ENCODE measurements at regions not wholly inside any gene's neighbourhood (a gene's known extent, or its start where the extent isn't known, plus 50 kb on each side); places are given as distances from the start of the nearest gene placed in this dataset.

DNA sequence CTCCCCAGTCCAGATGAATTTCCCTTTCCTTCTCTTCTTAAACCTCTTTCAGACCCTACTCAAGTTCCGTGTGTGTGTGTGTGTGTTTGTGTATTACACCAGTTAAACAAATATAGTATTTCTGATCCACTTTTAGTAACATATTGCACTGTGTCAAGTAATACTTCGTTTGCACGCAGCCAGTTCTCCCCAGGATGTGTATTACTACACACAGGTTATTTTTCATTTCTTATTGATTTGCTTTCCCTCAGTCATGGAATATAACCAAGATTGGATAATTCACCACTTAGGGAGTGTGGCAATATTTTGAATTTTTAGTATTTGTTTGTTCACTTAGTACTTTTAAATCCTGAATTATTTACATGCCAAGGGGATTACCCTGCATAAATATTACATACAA is 667.0 kb downstream of the NR2F2 start:
- no peaks in the 10 kb centered on the region for H3K27me3 ChIP-seq (replicated peaks)
- in situ Hi-C loops (cut with HindIII; ENCODE audit: low pct_ligation_motif_present, low sequenced_read_pairs) = no loop called here
- DNase-seq = no peak
- H3K4me3 ChIP-seq (ENCODE audit: low read depth, low read length) = no peak overlapping the region
- H3K27ac ChIP-seq = no peak overlapping the region
- H3K36me3 ChIP-seq (replicated peaks) = no peaks in the 10 kb centered on the region
- TF ChIP-seq, protein P1, sequence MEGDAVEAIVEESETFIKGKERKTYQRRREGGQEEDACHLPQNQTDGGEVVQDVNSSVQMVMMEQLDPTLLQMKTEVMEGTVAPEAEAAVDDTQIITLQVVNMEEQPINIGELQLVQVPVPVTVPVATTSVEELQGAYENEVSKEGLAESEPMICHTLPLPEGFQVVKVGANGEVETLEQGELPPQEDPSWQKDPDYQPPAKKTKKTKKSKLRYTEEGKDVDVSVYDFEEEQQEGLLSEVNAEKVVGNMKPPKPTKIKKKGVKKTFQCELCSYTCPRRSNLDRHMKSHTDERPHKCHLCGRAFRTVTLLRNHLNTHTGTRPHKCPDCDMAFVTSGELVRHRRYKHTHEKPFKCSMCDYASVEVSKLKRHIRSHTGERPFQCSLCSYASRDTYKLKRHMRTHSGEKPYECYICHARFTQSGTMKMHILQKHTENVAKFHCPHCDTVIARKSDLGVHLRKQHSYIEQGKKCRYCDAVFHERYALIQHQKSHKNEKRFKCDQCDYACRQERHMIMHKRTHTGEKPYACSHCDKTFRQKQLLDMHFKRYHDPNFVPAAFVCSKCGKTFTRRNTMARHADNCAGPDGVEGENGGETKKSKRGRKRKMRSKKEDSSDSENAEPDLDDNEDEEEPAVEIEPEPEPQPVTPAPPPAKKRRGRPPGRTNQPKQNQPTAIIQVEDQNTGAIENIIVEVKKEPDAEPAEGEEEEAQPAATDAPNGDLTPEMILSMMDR (IDR thresholded peaks at IDR 0.05; ENCODE audit: low read depth, low read length, missing control alignments) = no peak

DNA sequence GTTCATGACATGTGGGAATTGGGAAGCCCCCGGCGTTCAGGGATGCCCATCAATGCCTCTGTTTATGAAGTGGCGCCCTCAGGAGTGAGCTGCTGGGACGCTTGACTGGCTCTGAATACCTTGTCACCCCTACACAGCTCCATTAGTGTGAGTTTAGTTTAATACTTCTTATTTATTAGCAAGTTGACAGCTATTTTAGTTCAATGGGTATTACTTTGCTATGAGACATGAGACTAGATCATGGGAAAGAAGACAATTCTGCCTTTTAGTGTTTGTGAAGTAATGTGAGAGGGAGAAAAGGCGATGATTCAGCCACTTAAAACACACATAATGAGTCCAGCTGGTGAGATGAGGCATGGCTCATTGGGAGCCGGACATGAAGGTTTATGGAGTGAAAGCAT is 678.5 kb downstream of the NR2F2 start:
- no peak overlapping the region for H3K27ac ChIP-seq
- H3K27me3 ChIP-seq (replicated peaks) = no peaks in the 10 kb centered on the region
- no peak overlapping the region for H3K4me3 ChIP-seq (ENCODE audit: low read depth, low read length)
- DNase-seq = no peak
- H3K36me3 ChIP-seq (replicated peaks) = no peaks in the 10 kb centered on the region
- TF ChIP-seq, protein P1 (IDR thresholded peaks at IDR 0.05; ENCODE audit: low read depth, low read length, missing control alignments) = no peak
- in situ Hi-C loops (cut with HindIII; ENCODE audit: low pct_ligation_motif_present, low sequenced_read_pairs) = no loop called here

DNA sequence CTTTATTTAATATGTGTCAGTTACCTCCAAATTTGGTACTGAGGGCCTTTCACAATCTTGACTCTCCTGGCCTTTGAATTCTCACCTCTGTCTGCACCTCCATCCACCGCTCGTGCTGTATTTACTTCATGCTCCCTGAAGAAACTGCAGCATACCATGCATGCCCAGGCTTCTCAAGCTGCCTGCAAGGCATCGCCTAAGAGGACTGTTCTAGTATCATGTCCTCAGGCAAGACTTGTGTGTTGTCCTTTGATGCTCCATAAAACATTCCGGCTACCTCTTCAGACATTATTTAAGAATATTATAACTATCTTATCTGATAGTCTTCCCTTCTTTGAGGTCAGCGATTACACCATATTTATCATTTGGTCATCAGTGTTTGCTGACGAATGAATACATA is 682.5 kb downstream of the NR2F2 start:
- in situ Hi-C loops (cut with HindIII; ENCODE audit: low pct_ligation_motif_present, low sequenced_read_pairs) = no loop called here
- Histone ChIP-seq H3K27me3 (replicated peaks) (no peaks in the 10 kb centered on the region), H3K27ac (no peak overlapping the region), H3K36me3 (replicated peaks) (no peaks in the 10 kb centered on the region), H3K4me3 (ENCODE audit: low read depth, low read length) (no peak overlapping the region)
- no peak for DNase-seq
- TF ChIP-seq, protein P1 (IDR thresholded peaks at IDR 0.05; ENCODE audit: low read depth, low read length, missing control alignments) = no peak

DNA sequence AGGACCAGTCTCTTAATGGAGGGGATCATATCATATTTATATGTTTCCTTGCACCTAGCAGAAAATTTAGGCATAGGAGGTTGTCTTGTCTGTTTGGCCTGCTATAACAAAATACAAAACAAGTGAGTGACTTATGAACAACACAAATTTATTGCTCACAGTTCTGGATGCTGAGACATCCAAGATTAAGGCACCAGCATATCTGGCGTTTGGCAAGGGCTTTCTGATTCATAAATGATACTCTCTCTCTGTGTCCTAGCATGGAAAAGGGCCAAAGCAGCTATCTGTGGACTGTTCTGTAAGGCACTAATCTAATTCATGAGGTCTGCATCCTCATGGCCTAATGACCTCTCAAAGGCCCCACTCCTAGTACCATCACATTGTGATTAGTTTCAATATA is 683.0 kb downstream of the NR2F2 start:
- H3K27me3 ChIP-seq (replicated peaks) = no peaks in the 10 kb centered on the region
- TF ChIP-seq, protein P1 (IDR thresholded peaks at IDR 0.05; ENCODE audit: low read depth, low read length, missing control alignments) = no peak
- H3K36me3 ChIP-seq (replicated peaks) = no peaks in the 10 kb centered on the region
- no peak for DNase-seq
- in situ Hi-C loops (cut with HindIII; ENCODE audit: low pct_ligation_motif_present, low sequenced_read_pairs) = no loop called here
- H3K27ac ChIP-seq = no peak overlapping the region
- H3K4me3 ChIP-seq (ENCODE audit: low read depth, low read length) = no peak overlapping the region

DNA sequence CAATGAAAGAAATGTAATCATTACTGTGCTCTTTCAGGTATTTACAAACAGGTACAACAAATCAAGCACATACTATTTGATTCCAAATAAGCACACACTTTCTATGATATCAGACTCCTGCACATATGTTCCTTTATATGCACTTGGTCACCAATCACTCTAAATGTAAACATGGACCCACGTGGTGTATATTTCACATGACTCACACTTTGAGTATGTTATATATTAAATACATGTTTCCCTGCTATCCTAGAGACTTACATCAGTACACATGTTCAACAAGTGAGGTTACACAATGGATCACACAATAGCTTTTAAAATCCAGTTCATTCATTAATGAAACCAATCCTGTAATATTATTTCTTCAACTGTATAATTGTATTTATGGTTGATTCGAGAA is 683.5 kb downstream of the NR2F2 start:
- TF ChIP-seq, protein P1 (IDR thresholded peaks at IDR 0.05; ENCODE audit: low read depth, low read length, missing control alignments) = no peak
- in situ Hi-C loops (cut with HindIII; ENCODE audit: low pct_ligation_motif_present, low sequenced_read_pairs) = no loop called here
- Histone ChIP-seq H3K27ac (no peak overlapping the region), H3K4me3 (ENCODE audit: low read depth, low read length) (no peak overlapping the region), H3K36me3 (replicated peaks) (no peaks in the 10 kb centered on the region), H3K27me3 (replicated peaks) (no peaks in the 10 kb centered on the region)
- DNase-seq = no peak

DNA sequence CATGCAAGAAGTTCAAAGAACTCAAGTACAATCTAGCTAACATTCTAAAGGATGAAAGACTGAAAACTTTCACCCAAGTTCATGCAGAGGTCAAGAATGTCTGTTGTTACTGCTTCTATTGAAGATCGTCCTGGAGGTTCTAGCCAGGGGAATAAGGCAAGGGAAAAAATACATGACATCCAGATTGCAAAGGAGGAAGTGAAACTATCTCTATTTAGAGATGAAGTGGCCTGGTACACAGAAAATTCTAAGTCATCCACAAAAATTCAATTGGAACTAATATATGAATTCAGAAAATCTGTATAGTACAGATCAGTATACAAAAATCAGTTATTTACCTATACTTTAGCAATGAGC is 693.0 kb downstream of the NR2F2 start:
- Histone ChIP-seq H3K36me3 (replicated peaks) (no peaks in the 10 kb centered on the region), H3K27ac (peak overlapping the region; percentile 94), H3K27me3 (replicated peaks) (no peaks in the 10 kb centered on the region), H3K4me3 (ENCODE audit: low read depth, low read length) (no peak overlapping the region)
- TF ChIP-seq, protein P1 (IDR thresholded peaks at IDR 0.05; ENCODE audit: low read depth, low read length, missing control alignments) = no peak
- in situ Hi-C loops (cut with HindIII; ENCODE audit: low pct_ligation_motif_present, low sequenced_read_pairs) = no loop called here
- peak; percentile 40 for DNase-seq

All from brain microvascular endothelial cell (primary cell).